GM21447 (cell line): ENCODE measurements at regions not wholly inside any gene's neighbourhood (a gene's known extent, or its start where the extent isn't known, plus 50 kb on each side); places are given as distances from the start of the nearest gene placed in this dataset.

Experiments used
- ATAC-seq: cut with Tn5 transposase; IDR thresholded peaks from one replicate; pipeline ENCODE4 v1.9.1; 2021; ENCODE audit not compliant: unreplicated experiment

DNA sequence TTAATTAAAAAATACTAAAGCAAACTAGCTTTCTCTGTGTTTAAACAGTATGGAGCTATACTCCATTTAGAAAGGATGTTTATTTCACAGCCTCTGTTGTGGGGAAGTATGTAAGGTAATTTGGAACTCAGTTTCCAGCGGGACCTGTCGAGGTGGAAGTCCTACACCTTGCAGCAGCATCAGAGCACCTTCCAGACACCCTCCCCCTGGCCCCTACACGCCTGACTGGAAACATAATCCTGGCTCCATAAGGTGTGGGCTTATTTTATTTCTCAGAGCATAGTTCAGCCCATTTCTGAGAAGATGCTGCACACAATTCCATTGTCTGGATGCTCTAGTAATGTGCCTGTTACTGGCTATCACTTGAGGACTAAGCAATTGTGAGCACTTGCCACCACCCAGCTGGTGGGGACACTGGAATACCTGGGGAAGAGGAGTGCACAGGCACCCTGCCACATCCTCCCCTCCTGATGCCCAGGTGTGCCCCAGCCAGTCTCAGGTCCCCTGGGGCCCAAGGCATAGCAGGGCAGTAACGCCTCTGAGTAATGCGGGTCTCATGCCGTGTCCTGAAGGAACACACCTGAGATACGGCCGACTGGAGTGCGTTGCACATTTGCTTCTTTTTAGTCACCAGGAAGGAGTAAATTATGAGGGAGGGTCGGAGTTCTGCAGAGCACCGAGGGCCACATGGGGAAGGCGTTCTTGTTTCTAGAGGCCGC, 556.5 kb downstream of the QKI start:
- ATAC-seq = no peak

GRCh38 chr6:163965426-163966348, 551.2 kb downstream of the QKI start:
- ATAC-seq = no peak

- ATAC-seq = no peak
Measured at GRCh38 chr6:163964789-163965188, 550.3 kb downstream of the QKI start.

DNA sequence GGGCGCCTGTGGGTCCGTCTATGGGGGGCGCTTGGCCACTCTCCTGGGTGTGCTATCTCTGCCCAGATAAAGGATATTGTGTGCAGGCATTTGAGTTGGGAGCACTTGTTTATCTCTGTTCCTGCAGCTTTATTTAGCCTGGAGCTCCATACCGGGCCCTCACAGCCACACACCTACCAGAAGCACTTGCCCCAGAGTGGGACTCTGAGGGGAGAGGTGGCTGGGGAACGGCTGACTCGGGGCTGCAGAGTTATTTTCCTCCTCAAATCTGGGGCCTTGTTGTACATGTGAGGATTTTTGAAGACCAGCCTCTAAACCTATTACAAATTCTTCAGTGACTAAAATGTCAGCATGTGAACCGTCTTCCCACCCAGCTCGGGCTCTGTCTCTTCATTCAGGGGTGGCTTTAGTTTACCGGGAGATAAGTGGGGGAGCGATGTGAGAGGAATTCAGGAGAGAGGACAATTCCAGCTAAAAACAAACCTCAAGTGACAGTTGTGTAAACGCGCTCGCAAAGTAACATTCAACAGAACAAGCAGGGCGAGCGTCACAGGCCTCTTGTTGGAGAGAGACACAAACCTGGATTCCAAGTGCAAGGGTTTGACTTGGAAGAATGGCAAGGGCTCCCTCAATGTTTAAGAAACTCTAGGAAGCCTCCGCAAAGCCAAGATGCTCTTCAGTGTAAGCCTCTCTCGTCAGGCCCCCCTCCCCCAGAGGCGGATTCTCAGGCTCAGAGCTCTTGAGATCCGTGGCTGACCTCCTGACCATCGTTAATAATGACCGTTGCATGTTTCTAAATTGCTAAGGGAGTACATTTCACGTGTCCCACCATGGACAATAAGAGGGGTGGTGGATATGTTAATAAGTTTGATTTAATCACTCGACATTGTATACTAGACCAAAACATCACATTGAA, 548.9 kb downstream of the QKI start:
- ATAC-seq = no peak

- no peak for ATAC-seq
Measured at GRCh38 chr6:163962627-163963117, 548.2 kb downstream of the QKI start.

- no peak for ATAC-seq
Measured at GRCh38 chr6:163960128-163960527, 545.6 kb downstream of the QKI start.

- no peak for ATAC-seq
Measured at GRCh38 chr6:163958646-163959045, 544.1 kb downstream of the QKI start.

DNA sequence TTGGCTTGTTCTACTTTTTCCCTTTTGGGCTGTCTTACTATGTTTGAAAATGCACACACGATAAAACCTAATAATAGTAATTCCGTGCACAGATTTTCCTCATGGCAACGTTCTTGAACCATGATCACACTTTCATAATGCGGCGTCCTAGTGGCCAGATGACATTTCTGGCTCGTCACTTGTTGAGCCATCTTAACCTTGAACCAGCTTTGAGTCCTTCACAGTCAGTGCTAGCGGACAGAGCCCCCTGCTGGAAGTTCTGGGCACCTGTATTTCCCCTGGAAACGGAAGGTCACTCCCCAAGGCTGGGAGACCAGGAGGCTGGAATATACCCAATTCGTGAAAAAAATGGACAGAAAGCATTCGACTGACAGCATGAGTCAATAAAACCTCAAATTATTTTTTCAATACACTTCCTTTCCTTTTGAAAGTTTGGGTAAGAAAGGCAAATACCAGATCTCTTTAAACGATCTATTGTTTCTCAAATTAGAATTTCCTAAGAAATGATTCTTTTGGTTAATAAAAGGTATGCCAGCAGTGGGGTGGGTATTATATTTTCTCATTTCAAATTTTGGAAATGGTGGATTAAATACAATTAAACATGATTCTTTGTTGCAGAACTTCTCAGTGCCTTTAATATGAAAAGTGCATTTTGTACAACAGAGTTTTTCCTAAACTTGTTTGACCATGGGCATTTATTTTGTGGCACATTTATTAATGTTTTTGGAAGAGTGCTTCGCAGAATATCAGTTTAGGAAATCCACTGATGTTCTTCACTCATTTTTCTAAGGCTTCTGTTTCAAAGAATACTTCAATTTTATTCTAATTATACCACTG, 542.3 kb downstream of the QKI start:
- ATAC-seq = peak; percentile 98

DNA sequence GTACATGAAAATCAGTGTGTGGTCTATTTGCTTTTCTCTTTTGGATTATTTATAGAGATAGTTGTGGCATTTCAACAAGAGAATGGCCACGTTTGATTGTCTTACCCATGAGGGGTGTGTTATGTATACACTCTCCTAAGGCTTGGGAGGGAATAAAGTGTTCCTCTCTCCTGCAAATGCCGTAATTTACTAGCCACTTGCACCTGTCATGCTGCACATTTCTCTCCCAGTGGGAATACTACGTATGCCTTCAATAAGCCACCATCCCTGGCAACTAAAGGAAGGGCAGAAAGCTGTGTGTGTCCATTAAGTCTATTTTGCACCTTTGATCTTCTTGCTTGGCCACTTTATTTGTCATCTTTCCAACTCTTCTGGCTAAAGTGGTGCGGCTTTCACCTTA, 541.2 kb downstream of the QKI start:
- no peak for ATAC-seq

DNA sequence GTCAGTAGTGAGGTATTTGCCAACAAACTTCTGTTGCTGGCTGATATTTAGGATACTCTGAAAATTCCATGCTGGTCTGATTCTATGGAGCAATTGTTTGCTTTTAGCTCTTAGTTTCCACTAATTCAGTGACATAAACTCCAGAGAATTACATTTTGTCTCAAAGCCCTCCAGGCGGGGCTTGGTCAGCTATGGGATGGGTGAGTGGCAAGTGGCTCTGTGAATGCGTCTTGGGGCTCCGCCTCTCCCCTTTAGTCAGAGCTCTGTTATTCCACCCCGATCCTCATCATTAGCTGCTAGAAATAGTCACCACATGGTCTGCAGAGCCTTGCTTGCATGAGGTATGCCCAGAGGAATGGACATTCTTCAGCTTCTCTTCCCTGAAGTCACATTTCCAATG, 540.6 kb downstream of the QKI start:
- no peak for ATAC-seq

DNA sequence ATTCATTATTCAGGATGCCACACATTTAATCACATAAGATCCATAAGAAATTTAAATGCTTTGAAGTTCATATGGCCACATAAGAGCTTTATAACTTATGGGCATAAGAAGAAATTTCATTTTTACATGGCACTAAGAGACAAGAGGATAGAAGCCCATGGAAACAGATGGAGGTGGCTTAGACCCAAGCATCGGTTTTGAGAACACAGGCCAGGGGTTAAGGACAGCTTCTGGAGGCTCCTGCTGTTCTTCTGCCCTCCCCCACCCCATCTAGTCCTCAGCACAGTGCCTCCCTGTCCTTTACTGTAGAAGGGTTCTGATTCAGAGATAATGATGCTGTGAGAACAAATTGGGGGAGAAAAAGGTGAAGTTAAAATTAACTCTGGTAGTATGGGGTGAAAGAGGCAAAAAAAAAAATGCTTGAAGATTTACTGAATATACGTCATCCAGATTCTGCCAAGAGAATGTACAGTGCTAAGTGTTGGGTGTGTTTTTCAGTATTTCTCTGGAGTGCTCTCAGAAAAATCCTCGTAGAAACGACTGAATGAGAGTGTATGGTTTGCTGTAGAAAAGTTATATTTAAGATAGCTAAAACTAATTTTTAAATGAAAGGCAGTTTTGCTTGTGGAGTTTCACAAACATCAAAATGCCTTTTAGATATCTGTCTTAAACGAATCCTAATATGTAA, 539.7 kb downstream of the QKI start:
- no peak for ATAC-seq

DNA sequence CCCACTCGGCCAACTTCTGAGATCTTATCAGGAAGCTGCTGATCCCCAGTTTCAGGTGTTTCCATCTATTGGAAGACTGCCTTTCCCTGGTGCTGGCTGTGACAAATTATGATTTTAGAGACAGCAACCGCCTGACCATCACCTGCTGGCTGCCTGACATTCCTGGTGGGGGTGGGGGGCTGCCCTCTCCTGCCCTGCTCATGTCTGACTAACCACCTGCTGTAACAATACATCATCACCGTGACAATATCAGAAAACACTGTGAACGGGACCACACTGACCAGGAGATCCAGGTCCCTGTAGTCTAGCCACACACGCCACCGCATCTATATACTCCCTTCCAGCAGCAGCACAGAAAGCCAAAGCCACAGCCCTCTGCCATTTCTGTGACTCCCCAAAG, 537.5 kb downstream of the QKI start:
- no peak for ATAC-seq

DNA sequence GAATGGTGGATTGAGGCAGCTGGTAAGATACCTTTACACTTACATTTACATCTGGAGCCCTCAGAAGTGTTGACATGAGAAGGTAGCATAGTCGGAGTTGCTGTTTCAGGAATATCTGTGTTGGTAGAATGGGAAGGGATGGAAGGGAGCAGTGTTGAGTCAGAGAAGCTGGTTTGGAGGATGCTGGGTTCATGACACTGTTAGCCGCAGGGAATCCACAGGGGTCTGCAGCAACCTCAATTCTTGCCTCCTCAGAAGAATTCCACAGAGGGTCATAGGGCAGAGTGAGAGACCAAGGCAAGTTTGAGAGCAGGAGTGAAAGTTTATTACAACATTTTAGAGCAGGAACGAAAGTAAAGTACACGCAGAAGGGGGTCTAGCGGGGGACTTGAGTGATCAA, 536.8 kb downstream of the QKI start:
- ATAC-seq = no peak

DNA sequence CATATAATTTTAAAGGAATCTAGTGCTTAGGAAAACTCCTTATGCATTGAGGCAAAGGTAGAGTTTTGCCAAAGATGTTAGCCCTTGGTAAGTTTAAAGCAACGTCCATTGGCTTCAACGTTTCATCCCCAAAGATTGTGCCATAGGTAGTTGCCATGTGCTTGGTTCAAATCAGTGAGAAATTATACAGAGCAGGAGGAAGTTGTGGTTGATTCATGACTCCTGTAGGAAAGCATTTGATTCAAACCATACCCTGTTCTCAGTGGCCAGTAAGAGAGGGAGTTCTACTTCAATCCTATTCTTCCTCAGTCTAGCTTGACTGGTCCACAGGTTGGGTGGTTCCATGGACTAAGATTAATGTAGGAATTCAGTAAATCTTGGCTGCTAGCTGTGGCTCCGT, 535.6 kb downstream of the QKI start:
- no peak for ATAC-seq

DNA sequence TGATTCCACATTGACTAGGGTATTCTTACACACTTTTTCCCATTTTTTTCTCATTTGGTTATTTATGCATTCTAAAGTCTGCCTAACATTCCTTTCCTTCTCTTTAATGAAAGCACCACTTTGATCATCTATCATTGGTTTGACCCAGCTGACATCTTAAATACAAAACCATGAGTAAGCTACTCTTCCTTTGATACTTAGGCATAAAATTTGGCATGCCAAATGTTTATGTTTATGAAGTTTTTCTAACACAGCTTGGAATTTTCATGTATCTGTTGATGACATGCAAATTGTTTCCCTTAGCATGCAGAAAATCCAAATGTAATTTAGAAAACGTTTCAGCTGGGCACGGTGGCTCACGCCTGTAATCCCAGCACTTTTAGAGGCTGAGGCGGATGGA, 534.9 kb downstream of the QKI start:
- no peak for ATAC-seq

DNA sequence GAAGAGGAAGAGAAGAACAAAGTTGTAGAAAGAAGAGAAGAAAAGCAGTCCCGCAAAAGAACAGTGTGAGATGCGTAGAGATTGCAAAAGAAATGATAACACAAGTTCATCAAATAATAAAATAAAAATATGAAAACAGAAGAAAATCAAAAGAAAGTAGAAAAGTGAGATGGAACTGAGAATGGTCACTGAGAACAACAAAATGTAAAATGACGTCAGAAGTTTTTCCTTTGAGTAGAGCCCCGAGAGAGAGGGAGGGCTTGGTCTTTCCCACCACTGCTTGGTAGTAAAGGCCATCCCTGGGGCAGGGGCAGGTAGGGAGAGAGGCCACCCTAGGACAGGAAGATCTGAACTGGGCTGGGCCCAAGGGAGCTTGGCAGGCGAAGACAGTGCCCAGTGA, 533.7 kb downstream of the QKI start:
- no peak for ATAC-seq

DNA sequence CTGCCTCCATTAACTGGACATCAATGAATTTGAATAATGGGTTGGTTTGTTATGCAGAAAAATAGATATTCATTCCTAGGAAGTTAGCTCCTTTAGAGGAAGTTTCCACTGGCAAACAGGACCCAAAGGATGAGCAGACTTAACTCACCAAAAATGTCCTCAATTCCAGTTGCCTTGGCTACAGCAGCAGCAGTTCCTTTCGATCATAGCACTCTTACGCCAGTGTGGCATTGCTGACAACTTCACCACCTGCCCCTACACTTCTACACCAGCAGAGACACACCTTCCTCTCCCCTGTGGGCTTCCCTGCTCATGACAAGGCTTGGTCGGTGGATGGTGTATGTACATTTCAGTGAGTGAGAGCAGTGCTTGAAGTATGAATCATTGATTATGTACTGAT, 532.8 kb downstream of the QKI start:
- no peak for ATAC-seq

- no peak for ATAC-seq
Measured at GRCh38 chr6:163946437-163946836, 531.9 kb downstream of the QKI start.

DNA sequence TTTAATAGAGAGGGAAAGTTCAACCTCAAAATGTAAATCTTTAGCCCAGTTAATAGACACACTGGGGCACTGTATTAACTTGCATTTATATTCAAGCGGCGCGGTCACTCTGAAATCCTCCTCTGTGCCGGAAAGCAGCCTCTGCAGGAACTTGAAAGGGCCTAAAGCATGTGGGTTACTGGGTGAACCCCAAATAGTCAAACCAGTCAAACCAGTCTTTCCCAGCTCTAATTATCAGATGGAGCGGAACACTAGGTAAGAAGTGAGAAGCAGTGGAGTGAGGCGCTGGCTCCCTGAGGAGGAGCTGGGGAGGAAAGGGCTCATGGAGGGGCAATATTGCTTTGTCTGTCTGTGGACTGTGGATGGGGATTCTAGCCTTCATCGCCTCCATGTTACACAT, 531.3 kb downstream of the QKI start:
- no peak for ATAC-seq

GRCh38 chr6:163944897-163945296, 530.4 kb downstream of the QKI start:
- ATAC-seq = no peak
